Right lobe of liver (tissue), 4 donors: ENCODE measurements at regions not wholly inside any gene's neighbourhood (a gene's known extent, or its start where the extent isn't known, plus 50 kb on each side); places are given as distances from the start of the nearest gene placed in this dataset.

Experiments used
- POLR2A ChIP-seq: fragments of 450-650 bp; IDR thresholded peaks from one replicate; pipeline ENCODE4 v1.6.1; 2017; ENCODE audit warnings: antibody characterized with exemption, mild to moderate bottlenecking
- TF ChIP-seq, protein P1 (sequence below), 4 donors: fragments of 200-600 bp in 3 of 4; fragments of 450-650 bp in 1 of 4; IDR thresholded peaks; one replicate each; pipeline versions ENCODE4 v1.5.1 to v1.8.0; 2016 to 2022; ENCODE audit warnings: antibody characterized with exemption in 4 of 4, mild to moderate bottlenecking in 2 of 4
- donor health status: DM: no; HTN: no; CAD: no.
- donor health status: DM: no; HTN: no; CAD: no.
- donor health status: DM: no; HTN: yes; CAD: no.

DNA sequence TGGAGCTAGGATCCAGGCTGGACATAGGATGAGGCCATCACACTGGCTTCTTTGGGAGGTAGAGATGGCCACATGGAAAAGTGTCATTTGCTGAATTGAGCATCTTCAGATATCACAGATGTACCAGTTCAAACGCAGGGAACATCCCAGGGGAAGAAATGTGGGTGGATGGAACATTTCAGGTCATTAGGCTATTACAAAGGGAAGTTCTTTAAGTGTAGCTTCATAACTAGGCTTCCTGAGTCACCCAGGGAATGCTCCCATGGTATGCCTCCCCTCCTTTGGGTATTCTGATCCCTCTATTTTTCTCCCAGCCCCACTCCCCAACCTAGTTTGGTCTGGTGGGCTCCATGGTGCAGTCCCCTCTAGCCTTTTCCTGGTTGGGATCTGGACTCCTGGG, 69.8 kb upstream of the IRX3 start:
- TF ChIP-seq, protein P1, sequence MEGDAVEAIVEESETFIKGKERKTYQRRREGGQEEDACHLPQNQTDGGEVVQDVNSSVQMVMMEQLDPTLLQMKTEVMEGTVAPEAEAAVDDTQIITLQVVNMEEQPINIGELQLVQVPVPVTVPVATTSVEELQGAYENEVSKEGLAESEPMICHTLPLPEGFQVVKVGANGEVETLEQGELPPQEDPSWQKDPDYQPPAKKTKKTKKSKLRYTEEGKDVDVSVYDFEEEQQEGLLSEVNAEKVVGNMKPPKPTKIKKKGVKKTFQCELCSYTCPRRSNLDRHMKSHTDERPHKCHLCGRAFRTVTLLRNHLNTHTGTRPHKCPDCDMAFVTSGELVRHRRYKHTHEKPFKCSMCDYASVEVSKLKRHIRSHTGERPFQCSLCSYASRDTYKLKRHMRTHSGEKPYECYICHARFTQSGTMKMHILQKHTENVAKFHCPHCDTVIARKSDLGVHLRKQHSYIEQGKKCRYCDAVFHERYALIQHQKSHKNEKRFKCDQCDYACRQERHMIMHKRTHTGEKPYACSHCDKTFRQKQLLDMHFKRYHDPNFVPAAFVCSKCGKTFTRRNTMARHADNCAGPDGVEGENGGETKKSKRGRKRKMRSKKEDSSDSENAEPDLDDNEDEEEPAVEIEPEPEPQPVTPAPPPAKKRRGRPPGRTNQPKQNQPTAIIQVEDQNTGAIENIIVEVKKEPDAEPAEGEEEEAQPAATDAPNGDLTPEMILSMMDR (IDR thresholded peaks at IDR 0.05), result no peak
- no peak for TF ChIP-seq POLR2A
